Bronchial epithelial cell (primary cell): ENCODE measurements at regions not wholly inside any gene's neighbourhood (a gene's known extent, or its start where the extent isn't known, plus 50 kb on each side); places are given as distances from the start of the nearest gene placed in this dataset.

Experiments used
- DNase-seq: peaks from one replicate; pipeline ENCODE4 v3.0.0-alpha.2; 2010; ENCODE audit warnings: low read depth
- FAIRE-seq: peaks from 2 replicates; lab custom pipeline; 2011; peaks lifted over from hg19 to GRCh38; lab: Jason Lieb, UNC
- H3K27me3 ChIP-seq: 2 replicates; pipeline ENCODE4 v1.5.1; 2011; ENCODE audit warnings: low read length; ENCODE audit not compliant: control insufficient read depth, insufficient read depth
- H3K36me3 ChIP-seq: 2 replicates; pipeline ENCODE4 v1.5.1; 2011; ENCODE audit warnings: low read length; ENCODE audit not compliant: control insufficient read depth, insufficient read depth
- H3K4me3 ChIP-seq: 2 replicates; pipeline ENCODE4 v1.5.1; 2011; ENCODE audit warnings: mild to moderate bottlenecking, low read depth, low read length, control low read depth
- TF ChIP-seq, protein P1 (sequence below): IDR thresholded peaks from 2 replicates; pipeline ENCODE4 v1.5.1; 2011; ENCODE audit warnings: mild to moderate bottlenecking, moderate library complexity, low read length, control low read depth, inconsistent platforms; ENCODE audit not compliant: insufficient read depth, severe bottlenecking

DNA sequence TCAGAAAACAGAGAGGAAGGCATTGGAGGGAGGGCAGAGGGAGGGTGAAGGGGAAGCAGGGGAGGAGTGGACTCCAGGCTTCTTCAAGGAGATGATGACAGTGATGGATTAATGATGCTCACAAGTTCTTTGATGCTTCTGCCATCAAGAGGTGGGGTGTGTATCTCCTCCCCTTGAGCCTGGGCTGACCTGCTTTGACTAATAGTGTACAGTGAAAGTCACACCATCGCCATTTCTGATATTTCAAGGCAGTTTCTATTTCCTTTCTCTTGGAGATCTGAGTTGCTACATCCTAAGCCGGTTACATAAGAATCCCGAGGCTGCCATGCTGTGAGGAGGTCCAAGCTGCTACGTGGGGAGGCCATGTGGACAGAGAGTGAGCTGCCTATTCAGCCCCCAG, 312.5 kb downstream of the MAF start:
- DNase-seq (no peak), FAIRE-seq (peak; percentile 47)
- no peaks in the 10 kb centered on the region for H3K27me3 ChIP-seq

DNA sequence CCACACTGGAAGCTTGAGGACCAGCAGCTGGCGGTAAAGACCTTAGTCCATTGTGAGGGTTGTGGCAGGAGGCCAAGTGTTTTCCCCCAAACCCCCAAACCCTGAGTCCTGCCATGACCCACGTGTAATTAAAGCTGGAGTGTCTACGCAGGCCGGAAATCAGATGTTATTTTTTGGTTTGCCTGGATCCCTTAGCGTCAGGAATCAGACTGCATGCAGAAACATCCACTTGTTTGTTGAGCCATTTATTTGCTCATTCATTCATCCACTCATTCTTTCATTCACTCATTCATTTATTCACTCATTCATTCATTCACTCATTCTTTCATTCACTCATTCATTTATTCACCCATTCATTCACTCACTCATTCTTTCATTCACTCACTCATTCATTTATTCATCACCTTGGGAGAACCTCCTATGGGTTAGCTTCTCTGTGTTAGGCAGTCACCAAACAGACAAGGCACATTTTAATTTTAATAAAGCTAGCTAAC, 313.1 kb downstream of the MAF start:
- TF ChIP-seq, protein P1, sequence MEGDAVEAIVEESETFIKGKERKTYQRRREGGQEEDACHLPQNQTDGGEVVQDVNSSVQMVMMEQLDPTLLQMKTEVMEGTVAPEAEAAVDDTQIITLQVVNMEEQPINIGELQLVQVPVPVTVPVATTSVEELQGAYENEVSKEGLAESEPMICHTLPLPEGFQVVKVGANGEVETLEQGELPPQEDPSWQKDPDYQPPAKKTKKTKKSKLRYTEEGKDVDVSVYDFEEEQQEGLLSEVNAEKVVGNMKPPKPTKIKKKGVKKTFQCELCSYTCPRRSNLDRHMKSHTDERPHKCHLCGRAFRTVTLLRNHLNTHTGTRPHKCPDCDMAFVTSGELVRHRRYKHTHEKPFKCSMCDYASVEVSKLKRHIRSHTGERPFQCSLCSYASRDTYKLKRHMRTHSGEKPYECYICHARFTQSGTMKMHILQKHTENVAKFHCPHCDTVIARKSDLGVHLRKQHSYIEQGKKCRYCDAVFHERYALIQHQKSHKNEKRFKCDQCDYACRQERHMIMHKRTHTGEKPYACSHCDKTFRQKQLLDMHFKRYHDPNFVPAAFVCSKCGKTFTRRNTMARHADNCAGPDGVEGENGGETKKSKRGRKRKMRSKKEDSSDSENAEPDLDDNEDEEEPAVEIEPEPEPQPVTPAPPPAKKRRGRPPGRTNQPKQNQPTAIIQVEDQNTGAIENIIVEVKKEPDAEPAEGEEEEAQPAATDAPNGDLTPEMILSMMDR = no peak
- FAIRE-seq = no peak
- Histone ChIP-seq H3K36me3 (no peaks in the 10 kb centered on the region), H3K4me3 (no peak overlapping the region), H3K27me3 (no peaks in the 10 kb centered on the region)
- DNase-seq = no peak

More for the DNA sequence above, 312.5 kb downstream of the MAF start:
- no peaks in the 10 kb centered on the region for H3K36me3 ChIP-seq
- TF ChIP-seq, protein P1 = no peak
- H3K4me3 ChIP-seq = no peak overlapping the region

DNA sequence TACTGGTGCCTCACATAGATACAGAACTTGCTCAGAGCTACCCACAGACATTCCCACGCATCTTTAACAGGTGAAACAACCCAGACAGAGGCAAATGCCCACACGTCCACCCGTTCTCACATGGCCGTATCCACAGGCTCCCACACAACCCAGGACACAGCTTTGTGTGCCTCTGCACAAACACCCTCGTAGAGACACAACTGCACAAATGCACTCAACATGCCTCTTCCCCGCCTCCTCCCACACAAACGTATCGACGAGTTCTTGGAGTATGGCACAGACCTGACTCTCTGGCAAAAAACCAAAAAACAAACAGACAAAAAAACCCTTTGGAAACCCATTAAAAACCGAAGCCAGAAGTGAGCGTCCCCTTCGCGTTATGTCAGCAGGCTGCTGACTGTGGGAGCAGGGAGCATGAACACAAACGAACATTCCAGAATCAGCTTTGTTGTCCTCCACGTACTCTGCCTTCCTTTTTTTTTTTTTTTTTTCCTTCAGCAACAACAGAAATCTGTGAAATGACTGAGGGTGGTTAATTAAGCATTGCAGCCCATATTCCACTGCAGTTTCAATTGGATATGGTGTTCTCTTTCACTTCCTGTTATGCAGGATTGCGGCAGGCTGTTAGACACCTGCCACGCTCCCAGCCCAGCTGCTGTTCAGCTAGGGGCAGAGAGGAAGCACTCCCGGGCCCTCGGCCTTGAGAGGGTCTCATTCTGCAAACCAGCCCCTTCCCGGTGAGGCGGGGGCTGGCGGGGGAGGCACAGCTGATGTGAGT, 313.7 kb downstream of the MAF start:
- Histone ChIP-seq H3K36me3 (no peaks in the 10 kb centered on the region), H3K4me3 (no peak overlapping the region), H3K27me3 (no peaks in the 10 kb centered on the region)
- DNase-seq (no peak), FAIRE-seq (no peak)
- TF ChIP-seq, protein P1 = no peak

DNA sequence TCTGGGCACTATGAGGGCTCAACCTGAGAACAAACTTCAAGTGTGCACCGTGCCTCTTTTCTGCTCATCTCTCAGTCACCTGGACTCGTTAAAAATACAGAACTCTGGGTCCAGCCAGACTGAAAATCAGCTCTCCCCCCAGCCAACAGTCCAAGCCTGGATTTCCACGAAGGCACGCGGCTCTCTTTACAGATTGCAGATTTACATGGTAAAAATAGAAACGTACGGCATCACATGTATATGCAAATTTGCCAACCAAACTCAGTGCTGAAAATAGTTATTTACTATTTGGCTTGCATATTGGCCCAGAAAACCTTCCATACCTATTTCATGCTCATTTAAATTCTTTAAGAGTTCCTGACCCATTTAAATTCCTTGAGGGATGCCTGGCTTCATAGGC, 315.8 kb downstream of the MAF start:
- FAIRE-seq (no peak), DNase-seq (no peak)
- TF ChIP-seq, protein P1 = no peak
- Histone ChIP-seq H3K36me3 (no peaks in the 10 kb centered on the region), H3K27me3 (no peaks in the 10 kb centered on the region), H3K4me3 (no peak overlapping the region)

DNA sequence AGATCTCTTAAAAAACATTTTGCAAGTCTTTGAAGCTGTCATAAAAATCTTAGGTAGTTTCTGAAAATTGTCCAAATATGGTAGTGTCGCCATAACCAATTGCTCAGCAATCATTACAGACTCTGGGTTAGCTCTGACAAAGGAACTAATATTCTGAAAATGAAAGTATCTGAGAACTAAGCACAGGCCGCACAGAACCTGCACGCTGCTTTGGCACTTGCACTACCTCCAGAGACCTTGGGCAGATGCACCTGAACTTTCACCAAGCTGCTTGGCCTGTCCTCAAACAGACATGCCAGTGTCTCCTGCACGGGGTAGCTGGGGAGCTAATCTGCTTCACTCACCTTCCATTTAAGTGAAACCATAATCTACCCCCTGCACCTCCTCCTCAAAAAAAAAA, 317.0 kb downstream of the MAF start:
- Histone ChIP-seq H3K36me3 (no peaks in the 10 kb centered on the region), H3K27me3 (no peaks in the 10 kb centered on the region), H3K4me3 (no peak overlapping the region)
- DNase-seq (no peak), FAIRE-seq (no peak)
- TF ChIP-seq, protein P1 = no peak
